ENCODE measurements at regions not wholly inside any gene's neighbourhood (a gene's known extent, or its start where the extent isn't known, plus 50 kb on each side); places are given as distances from the start of the nearest gene placed in this dataset.

DNA sequence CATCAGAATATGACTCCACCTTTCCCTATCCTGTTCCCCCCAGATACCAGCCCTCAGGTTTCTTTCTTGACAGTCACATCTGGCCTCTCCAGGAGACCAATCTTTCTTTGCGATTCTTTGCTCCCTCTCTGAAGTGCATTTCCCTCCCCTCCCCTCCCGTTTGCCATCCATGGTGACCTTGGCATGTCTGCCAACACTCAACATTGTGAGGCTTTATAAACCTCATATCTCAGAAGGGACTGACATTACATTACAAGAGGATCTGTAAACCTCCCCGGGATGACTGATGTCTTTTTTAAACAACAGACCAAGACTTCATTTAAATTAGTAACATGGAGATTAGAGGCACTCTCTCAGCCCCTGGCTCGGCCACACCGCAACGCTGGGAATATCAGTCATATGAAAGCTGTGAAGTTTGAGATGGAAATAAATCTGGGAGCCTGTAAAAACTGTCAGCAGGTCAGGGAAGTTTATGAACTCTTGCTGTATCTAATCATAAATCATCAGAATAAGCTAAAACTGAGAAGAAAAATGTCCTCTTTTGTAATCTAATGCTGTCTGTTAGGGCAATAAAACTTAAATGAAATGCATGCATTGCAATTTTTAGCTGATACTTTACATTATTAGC, 401.7 kb upstream of the PROX1 start:
- TF ChIP-seq ZBTB7A (IDR thresholded peaks at IDR 0.05; ENCODE audit: low read depth), result no peak

DNA sequence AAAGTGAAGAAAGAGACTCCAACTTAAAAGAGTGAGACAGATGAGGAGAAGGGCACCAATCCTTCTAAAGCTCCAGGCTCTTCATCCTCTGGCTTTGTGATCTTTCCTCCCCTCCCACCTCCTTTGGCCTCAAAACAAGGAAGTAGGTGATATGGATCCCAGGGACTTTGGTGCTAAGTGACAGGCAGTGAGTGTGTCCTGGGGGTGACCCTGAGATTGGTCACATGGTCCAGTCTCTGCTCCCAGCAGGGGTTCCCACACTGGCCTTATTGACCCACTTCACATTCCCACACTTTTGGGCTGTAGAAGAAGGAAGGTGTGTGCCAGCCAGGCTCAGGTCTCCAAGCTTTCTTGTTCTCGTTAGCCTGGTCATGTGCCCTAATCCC, 401.2 kb upstream of the PROX1 start:
- TF ChIP-seq YY1 (IDR thresholded peaks at IDR 0.05; ENCODE audit: low read depth) (no peak), RAD21 (IDR thresholded peaks at IDR 0.05; ENCODE audit: low read depth) (no peak), FOXM1 (IDR thresholded peaks at IDR 0.05; ENCODE audit: borderline replicate concordance, low read depth) (no peak), CREB1 (IDR thresholded peaks at IDR 0.05; ENCODE audit: low read depth) (no peak), NFIC (IDR thresholded peaks at IDR 0.05) (no peak), CEBPB (IDR thresholded peaks at IDR 0.05) (no peak), TEAD4 (IDR thresholded peaks at IDR 0.05) (no peak), EGR1 (IDR thresholded peaks at IDR 0.05) (no peak), ZBTB7A (IDR thresholded peaks at IDR 0.05; ENCODE audit: low read depth) (no peak), TAF1 (IDR thresholded peaks at IDR 0.05; ENCODE audit: low read depth) (no peak), TCF12 (IDR thresholded peaks at IDR 0.05; ENCODE audit: low read depth) (no peak), EP300 (IDR thresholded peaks at IDR 0.05; ENCODE audit: borderline replicate concordance) (no peak)
- TF ChIP-seq, protein P1, sequence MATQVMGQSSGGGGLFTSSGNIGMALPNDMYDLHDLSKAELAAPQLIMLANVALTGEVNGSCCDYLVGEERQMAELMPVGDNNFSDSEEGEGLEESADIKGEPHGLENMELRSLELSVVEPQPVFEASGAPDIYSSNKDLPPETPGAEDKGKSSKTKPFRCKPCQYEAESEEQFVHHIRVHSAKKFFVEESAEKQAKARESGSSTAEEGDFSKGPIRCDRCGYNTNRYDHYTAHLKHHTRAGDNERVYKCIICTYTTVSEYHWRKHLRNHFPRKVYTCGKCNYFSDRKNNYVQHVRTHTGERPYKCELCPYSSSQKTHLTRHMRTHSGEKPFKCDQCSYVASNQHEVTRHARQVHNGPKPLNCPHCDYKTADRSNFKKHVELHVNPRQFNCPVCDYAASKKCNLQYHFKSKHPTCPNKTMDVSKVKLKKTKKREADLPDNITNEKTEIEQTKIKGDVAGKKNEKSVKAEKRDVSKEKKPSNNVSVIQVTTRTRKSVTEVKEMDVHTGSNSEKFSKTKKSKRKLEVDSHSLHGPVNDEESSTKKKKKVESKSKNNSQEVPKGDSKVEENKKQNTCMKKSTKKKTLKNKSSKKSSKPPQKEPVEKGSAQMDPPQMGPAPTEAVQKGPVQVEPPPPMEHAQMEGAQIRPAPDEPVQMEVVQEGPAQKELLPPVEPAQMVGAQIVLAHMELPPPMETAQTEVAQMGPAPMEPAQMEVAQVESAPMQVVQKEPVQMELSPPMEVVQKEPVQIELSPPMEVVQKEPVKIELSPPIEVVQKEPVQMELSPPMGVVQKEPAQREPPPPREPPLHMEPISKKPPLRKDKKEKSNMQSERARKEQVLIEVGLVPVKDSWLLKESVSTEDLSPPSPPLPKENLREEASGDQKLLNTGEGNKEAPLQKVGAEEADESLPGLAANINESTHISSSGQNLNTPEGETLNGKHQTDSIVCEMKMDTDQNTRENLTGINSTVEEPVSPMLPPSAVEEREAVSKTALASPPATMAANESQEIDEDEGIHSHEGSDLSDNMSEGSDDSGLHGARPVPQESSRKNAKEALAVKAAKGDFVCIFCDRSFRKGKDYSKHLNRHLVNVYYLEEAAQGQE (IDR thresholded peaks at IDR 0.05; ENCODE audit: low read depth), result no peak
- TF ChIP-seq, protein P2, sequence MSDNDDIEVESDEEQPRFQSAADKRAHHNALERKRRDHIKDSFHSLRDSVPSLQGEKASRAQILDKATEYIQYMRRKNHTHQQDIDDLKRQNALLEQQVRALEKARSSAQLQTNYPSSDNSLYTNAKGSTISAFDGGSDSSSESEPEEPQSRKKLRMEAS (IDR thresholded peaks at IDR 0.05), result no peak
- TF ChIP-seq, protein P3, sequence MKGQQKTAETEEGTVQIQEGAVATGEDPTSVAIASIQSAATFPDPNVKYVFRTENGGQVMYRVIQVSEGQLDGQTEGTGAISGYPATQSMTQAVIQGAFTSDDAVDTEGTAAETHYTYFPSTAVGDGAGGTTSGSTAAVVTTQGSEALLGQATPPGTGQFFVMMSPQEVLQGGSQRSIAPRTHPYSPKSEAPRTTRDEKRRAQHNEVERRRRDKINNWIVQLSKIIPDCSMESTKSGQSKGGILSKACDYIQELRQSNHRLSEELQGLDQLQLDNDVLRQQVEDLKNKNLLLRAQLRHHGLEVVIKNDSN (IDR thresholded peaks at IDR 0.05), result no peak

DNA sequence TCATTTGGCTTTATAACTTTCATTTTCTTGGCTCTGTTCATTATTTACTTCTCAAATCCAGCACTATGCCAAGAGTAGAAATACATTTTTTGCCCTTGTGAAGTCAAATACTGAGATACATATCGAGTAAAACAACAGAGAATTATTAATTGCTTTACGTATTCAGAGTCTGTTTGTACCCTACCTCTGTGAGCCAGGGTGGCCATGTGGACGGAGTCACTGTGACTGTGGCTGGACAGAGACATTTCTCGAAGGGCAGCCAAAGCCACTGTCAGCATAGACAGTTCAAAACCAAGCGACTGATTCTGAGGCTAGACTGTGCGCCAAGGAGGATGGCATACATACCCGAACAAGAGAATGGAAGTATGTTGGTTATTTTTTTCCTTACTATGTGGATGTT, 391.0 kb upstream of the PROX1 start:
- no peak for TF ChIP-seq TEAD4 (IDR thresholded peaks at IDR 0.05)

DNA sequence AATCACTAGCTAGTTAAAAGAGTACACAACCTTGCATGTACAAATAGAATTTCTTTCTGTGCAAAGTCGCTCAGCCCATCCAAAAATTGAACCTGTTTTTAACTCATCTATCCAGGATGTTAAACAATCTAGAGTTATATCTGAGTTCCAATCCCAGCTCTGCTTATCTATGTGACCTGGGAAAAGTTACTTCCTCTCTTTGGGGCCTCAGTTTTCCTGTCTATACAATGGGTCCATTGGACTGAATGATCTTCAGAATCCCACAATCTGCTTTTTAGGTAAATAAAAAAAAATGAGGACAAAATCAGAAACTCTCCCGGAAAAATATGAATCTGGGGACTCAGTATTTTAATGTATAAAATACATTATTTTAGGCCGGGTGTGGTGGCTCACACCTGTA, 389.5 kb upstream of the PROX1 start:
- TF ChIP-seq EP300 (IDR thresholded peaks at IDR 0.05; ENCODE audit: borderline replicate concordance) (no peak), CEBPB (IDR thresholded peaks at IDR 0.05) (no peak), YY1 (IDR thresholded peaks at IDR 0.05; ENCODE audit: low read depth) (no peak), RAD21 (IDR thresholded peaks at IDR 0.05; ENCODE audit: low read depth) (no peak), CREB1 (IDR thresholded peaks at IDR 0.05; ENCODE audit: low read depth) (no peak), TCF12 (IDR thresholded peaks at IDR 0.05; ENCODE audit: low read depth) (no peak), EGR1 (IDR thresholded peaks at IDR 0.05) (no peak), NFIC (IDR thresholded peaks at IDR 0.05) (no peak), TEAD4 (IDR thresholded peaks at IDR 0.05) (no peak), TAF1 (IDR thresholded peaks at IDR 0.05; ENCODE audit: low read depth) (no peak), FOXM1 (IDR thresholded peaks at IDR 0.05; ENCODE audit: borderline replicate concordance, low read depth) (no peak), ZBTB7A (IDR thresholded peaks at IDR 0.05; ENCODE audit: low read depth) (no peak)
- TF ChIP-seq, protein P1 (IDR thresholded peaks at IDR 0.05; ENCODE audit: low read depth), result no peak
- TF ChIP-seq, protein P2 (IDR thresholded peaks at IDR 0.05), result no peak
- TF ChIP-seq, protein P3 (IDR thresholded peaks at IDR 0.05), result no peak

DNA sequence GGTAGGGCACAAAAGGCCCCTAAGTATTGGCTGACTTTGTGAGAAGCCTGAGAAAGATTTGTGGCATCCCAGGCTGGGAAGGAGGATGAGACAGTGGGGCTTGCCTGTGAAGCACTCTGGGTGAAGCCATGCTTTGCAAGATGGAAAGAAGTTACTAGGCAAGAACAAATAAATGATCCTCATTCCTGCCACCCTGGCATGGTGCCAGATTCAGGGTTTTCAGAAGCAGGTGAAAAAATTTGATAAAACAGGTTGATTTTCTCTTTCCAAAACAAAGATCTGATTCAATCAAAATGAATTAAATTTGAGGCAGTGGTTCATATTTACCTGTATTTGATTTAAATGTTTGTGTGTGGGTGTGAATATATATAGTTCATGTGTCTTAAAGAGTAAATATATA, 386.9 kb upstream of the PROX1 start:
- no peak for TF ChIP-seq CREB1 (IDR thresholded peaks at IDR 0.05; ENCODE audit: low read depth)
- TF ChIP-seq, protein P1 (IDR thresholded peaks at IDR 0.05; ENCODE audit: low read depth), result no peak
- TF ChIP-seq YY1 (IDR thresholded peaks at IDR 0.05; ENCODE audit: low read depth), result no peak
- no peak for TF ChIP-seq FOXM1 (IDR thresholded peaks at IDR 0.05; ENCODE audit: borderline replicate concordance, low read depth)
- TF ChIP-seq TAF1 (IDR thresholded peaks at IDR 0.05; ENCODE audit: low read depth), result no peak
- TF ChIP-seq, protein P2 (IDR thresholded peaks at IDR 0.05), result no peak
- TF ChIP-seq CEBPB (IDR thresholded peaks at IDR 0.05), result no peak
- TF ChIP-seq ZBTB7A (IDR thresholded peaks at IDR 0.05; ENCODE audit: low read depth), result no peak
- no peak for TF ChIP-seq RAD21 (IDR thresholded peaks at IDR 0.05; ENCODE audit: low read depth)
- TF ChIP-seq, protein P3 (IDR thresholded peaks at IDR 0.05), result no peak
- TF ChIP-seq TCF12 (IDR thresholded peaks at IDR 0.05; ENCODE audit: low read depth), result no peak
- no peak for TF ChIP-seq EP300 (IDR thresholded peaks at IDR 0.05; ENCODE audit: borderline replicate concordance)
- TF ChIP-seq NFIC (IDR thresholded peaks at IDR 0.05), result no peak
- TF ChIP-seq TEAD4 (IDR thresholded peaks at IDR 0.05), result no peak
- TF ChIP-seq EGR1 (IDR thresholded peaks at IDR 0.05), result no peak

All from Ishikawa (cell line).